ENCODE measurements at regions not wholly inside any gene's neighbourhood (a gene's known extent, or its start where the extent isn't known, plus 50 kb on each side); places are given as distances from the start of the nearest gene placed in this dataset.

- DNase-seq (ENCODE audit: low read depth) = no peak
These were observed 229.2 kb downstream of the ALX1 start for GRCh38 chr12:85509081-85509856.

DNA sequence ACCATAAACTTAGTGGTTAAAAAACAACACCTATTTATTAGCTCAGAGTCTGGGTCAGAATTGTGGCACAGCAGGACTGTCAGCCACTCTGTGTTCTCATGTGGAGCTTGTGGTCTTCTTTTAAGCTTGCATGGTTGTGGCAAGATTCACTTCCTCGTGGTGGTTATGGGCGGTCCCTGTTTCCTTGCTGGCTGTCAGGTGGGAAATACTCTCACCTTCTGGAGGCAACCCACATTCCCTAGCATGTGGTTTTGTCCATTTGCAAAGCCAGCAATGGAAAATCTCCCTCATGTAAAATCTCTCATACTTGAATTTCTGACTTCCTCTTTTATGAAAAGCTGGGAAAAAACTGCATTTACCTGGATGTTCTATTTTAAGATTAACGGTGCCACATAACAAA lies 229.8 kb downstream of the ALX1 start:
- peak; percentile 3 for DNase-seq (ENCODE audit: low read depth)

- no peak for DNase-seq (ENCODE audit: low read depth)
These were observed 236.0 kb downstream of the ALX1 start for GRCh38 chr12:85516039-85516438.

DNA sequence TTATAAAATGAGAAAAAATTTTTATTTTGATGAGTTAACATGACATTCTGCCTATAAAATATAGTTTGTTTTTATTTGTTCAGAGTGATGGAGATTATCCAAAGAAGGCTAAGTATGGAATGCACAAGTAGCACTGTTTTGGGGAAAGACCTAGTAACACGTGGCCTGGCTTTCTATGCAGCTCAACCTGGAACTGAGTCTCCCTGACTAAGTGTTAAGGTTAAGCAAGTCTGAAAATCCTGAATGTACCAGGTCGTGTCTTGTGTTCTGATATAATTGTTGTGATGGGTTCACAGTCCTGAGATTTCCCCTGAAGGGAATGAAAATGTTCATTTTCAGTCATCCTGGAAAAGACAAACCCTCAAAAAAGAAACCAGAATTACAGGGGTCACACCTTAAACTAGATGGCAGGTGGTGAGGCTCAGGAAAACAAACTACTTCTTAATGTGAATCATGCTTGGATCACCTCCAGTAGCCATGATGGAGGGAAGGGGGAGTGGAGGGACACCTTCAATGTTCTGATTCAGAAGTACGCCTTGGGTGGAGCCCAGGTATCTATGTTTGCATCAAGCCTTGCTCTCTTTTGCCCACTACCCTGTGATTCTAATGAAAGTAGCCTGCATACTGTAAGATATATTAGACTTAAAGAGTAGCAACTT lies 236.8 kb downstream of the ALX1 start:
- DNase-seq (ENCODE audit: low read depth) = no peak

- DNase-seq (ENCODE audit: low read depth) = no peak
These were observed 239.1 kb downstream of the ALX1 start for GRCh38 chr12:85519163-85519562.

- DNase-seq (ENCODE audit: low read depth) = no peak
These were observed 243.2 kb downstream of the ALX1 start for GRCh38 chr12:85523197-85523596.

DNA sequence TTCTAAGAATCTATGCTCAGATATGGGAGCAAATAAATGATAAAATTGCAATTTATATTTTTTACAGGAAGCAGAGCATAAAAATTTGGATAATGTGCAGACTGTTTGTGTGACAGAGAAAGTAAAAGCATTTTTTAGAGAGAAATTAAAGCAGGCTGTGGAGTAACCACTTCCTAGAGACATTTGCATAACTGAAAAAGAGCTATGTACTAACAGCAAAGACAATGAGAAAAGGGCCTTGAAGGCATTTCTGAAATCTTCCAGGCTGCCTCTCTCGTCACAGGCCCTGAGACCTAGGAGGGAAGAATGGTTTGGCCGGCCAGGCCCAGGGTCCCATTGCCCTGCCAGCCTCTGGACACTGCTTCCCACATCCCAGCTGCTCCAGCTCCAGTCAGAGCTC lies 247.2 kb downstream of the ALX1 start:
- no peak for DNase-seq (ENCODE audit: low read depth)

DNA sequence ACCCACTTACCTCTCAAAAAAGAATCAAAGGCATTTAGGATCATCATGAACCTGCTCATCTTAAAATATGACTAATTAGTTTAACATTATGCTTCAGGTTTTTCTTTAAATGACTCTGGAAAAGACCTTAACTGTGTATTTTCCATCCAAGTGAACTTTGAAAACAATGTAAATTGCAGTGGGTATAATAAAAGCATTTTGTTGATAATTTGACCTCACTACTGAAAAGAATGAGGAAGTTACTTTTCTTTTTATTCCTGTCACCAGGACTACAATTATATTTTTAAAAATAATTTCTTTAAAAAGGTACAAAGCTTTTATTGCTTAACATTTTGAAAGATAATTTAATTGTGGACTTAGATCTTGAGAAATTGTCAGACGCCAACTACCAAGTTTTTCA lies 249.9 kb downstream of the ALX1 start:
- no peak for DNase-seq (ENCODE audit: low read depth)

GRCh38 chr12:85530456-85530855 lies 250.4 kb downstream of the ALX1 start:
- no peak for DNase-seq (ENCODE audit: low read depth)

DNA sequence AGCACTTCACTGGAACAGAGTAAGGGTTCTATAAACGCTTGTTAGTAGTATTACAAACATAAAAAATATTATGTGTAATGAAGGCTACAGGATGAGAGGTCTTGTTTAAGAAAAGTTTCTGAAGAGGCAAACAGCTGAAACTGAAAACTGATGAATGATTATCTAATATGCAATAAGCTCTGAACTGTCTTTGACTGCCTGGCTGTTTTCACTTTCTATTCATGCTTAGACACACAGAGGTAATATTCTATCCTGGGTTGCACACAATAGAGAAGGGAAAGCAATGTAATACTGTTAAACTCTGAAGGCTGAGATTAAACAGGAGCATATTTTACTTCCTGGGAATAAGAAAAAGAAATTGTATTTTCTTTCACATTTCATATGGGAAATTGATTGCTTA lies 251.3 kb downstream of the ALX1 start:
- DNase-seq (ENCODE audit: low read depth) = no peak

DNA sequence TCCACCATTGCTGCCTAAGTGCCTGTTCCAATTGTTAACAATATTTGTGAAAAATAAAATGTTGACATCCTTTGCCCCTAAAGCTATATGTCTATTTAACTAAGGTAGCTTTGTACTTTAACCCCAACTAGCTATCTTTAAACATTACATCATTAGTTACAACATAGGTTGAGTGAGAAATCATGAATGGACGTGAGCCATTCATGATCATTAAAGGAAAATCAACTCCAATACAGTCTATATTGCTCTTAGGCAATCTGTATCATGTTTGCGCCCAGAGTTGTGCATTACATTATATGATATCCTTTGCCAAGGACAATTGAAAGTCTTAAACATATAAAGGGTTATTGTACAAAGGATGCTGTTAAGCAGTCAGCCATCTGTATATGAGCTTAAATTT lies 269.6 kb downstream of the ALX1 start:
- DNase-seq (ENCODE audit: low read depth) = no peak

DNA sequence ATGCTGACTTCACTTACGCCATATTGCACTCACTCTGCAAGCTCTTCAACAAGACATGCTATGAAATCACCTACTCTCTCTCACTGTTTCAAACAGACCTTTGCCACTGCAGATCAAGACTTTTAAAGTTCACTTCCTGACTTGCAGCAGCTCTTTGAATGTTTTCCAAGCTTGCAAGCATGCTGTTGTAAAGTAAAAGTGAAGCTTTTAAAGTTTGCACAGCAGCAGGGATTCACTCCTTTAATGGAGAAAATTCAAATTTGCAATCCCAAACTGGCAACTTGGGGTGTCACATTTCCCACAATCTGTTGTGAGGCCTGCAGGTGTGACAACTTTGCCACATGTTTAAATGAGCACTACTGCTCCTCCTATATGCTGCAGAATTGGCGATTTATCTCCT lies 270.9 kb downstream of the ALX1 start:
- DNase-seq (ENCODE audit: low read depth) = no peak

DNA sequence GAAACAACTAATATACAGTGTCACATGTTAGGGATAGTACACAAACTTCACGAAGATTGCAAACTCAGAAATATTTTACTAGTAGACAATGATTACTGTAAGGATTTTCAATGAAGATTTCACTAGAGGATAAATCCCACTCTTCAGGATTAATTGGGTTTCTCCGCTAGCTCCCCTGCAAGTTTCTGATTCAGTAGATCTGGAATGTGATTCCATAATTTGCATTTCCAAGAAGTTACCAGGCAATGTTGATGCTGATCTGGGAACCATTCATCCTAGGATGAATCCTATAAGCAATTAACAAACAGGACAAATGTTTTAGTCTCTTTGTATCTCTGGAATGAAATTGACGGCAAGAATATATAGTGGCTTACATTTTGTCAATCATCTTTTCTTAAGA lies 272.4 kb downstream of the ALX1 start:
- peak; percentile 6 for DNase-seq (ENCODE audit: low read depth)

- no peak for DNase-seq (ENCODE audit: low read depth)
These were observed 277.8 kb downstream of the ALX1 start for GRCh38 chr12:85557850-85558249.

DNA sequence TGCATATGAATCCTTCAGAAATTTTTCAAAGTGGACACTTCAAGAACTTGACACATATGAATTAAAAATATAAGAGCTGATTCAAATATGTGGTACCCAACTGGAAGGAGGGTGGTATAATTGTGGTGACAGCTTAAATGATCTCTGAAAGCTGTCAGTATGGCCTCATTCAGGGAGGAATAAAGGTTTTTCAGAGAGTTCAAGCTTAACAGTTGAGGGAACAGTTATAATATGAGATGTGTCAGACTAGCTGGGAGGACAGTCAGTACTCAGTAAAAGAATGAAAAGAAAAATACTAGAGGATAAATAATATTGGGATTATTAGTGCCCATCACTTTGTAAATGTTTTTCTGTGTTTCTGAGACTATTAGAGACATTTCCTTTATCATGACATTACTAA lies 277.5 kb downstream of the RASSF9 start:
- DNase-seq (ENCODE audit: low read depth) = no peak

DNA sequence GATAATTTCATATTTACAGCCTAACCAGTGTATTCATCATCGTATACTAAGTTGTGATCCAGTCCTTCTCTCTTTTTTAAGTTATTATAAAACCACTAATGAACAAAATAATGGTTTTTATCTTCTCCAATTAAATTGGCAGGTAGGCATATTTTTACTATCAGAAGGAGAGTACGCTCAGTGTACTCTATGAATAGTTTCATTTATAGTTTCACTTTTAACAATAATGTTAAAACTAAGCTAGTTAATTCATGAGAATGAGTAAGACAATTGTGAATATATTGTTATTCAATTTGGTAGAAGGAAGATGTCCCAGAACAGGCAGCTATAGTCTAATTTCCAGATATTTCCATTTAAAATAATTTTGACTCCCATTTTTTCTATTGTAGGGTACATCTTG lies 277.1 kb downstream of the RASSF9 start:
- DNase-seq (ENCODE audit: low read depth) = no peak

GRCh38 chr12:85559536-85559935 lies 276.7 kb downstream of the RASSF9 start:
- DNase-seq (ENCODE audit: low read depth) = no peak

DNA sequence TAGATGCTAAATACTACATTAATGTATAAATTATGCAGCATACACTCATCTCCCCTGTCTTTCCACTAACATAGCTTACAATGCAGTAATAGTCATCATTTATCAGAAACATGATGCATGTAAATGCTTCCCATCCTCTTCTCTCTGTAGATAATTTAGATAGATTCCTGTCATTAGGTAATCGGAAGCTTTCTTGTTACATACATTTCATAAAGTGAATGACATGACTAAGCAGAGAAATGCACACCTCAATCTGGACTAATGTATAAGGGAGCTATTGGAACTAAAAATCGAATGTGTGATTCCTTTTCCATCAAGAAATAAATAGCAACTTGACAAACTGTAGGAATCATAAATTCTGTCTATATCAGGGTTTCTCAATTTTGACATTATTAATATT lies 273.4 kb downstream of the RASSF9 start:
- DNase-seq (ENCODE audit: low read depth) = no peak

- no peak for DNase-seq (ENCODE audit: low read depth)
These were observed 271.4 kb downstream of the RASSF9 start for GRCh38 chr12:85564786-85565185.

- no peak for DNase-seq (ENCODE audit: low read depth)
These were observed 267.7 kb downstream of the RASSF9 start for GRCh38 chr12:85568395-85569103.

GRCh38 chr12:85569261-85569660 lies 266.9 kb downstream of the RASSF9 start:
- no peak for DNase-seq (ENCODE audit: low read depth)

DNA sequence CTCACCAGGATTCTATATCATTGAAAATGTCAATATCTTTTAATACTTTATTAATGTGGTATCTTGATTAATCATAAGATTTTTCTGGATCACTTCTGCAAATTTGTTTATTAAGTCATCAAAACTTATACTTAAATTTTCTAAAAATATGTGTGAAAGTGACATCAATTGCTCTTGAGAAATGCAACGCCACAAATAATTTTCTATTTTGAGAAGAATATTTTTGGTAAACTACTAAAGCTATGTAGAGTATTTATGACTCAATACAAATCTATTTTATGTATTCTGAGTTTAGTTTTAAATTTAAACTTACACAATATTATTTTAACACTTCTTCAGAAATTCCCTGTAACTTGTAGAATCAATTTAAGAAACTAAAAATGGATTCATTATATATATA lies 263.3 kb downstream of the RASSF9 start:
- no peak for DNase-seq (ENCODE audit: low read depth)

GRCh38 chr12:85573635-85574214 lies 262.5 kb downstream of the RASSF9 start:
- DNase-seq (ENCODE audit: low read depth) = no peak

Measured in amniotic epithelial cell (primary cell).